ENCODE measurements at regions not wholly inside any gene's neighbourhood (a gene's known extent, or its start where the extent isn't known, plus 50 kb on each side); places are given as distances from the start of the nearest gene placed in this dataset.
"Not testable (repeated sequence)": the region's sequence is repeated elsewhere in the genome, so short reads cannot be mapped to it uniquely, and the experiment has no call there.

DNA sequence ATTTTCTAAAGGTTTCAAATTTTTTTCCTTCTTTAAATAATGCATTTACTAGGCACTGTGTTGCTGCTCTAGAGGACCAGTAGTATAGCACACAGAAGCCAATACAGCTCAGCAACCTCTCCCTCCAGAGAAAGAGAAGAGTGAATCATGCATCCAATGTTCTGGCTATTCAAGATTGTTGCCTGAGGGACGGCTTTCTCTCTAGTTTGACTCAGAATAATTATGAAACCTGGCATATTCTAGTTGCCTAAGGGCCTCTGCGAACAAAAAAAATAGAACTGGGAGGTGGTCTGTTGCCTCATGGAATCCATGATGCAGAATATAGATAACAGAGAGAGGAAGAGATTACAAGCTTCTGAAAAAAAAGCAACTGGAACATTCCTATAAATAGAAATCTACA is 1233.3 kb upstream of the PABPC4L start:
- no peak for DNase-seq

DNA sequence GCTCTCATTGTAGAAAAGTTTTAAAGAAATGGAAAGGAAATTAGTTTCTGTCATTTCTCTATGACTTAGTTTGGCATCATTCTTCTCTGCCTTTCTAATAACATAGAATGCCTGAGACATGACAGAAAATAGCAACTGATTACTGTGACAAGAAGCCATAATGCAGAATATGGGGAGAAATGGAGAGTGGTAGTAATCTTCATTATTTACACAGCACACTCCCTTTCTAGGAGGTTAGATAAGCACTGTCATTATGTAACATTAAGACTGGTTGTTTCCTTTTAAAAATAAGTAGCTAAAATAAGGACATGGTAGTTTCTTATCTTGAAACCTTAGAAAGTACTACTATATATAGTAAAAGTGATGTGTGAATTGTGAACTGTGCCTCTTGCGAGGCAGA is 1227.9 kb upstream of the PABPC4L start:
- DNase-seq = no peak

DNA sequence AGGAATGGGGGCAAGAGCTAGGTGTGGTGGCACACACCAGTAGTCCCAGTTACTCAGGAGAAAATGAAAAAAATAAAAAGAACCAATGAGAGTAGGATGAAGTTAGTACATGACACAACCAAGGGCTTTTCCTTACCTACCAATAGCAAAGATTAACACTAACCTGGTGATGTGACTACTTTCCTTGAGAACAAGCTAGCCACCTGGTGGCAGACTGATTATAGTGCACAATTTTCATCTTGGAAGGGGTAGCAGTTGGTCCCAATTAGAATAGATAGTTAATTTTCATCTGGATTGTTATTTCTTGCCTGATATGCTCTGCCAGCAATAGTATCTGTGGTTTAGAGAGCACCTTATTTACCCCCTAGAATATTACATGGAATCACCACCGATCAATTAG is 1216.8 kb upstream of the PABPC4L start:
- DNase-seq = no peak

GRCh38 chr4:135412213-135412612 is 1210.6 kb upstream of the PABPC4L start:
- DNase-seq = no peak

DNA sequence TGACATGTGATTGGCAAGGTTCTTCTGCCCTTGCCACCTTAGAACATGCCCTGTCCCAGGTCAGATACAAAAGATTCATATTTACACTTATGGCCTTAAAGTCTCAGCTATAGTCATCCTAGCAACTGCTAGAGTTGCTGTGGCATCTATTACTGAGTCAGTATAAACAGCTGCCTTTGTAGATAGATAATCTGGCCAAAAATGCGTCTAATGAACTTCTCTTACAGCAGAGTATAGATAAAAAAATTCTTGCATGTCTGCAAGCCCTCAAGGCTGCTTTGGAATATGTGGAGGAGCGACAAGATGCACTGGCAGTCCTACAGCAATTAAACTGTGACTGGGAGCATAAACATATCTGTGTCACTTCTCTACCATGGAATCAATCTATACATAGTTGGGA is 1209.7 kb upstream of the PABPC4L start:
- no peak for DNase-seq

GRCh38 chr4:135409261-135409660 is 1207.7 kb upstream of the PABPC4L start:
- DNase-seq = not testable (repeated sequence)

- DNase-seq = no peak
Observed at GRCh38 chr4:135408109-135408508, 1206.5 kb upstream of the PABPC4L start.

GRCh38 chr4:135406597-135406996 is 1205.0 kb upstream of the PABPC4L start:
- DNase-seq = not testable (repeated sequence)

DNA sequence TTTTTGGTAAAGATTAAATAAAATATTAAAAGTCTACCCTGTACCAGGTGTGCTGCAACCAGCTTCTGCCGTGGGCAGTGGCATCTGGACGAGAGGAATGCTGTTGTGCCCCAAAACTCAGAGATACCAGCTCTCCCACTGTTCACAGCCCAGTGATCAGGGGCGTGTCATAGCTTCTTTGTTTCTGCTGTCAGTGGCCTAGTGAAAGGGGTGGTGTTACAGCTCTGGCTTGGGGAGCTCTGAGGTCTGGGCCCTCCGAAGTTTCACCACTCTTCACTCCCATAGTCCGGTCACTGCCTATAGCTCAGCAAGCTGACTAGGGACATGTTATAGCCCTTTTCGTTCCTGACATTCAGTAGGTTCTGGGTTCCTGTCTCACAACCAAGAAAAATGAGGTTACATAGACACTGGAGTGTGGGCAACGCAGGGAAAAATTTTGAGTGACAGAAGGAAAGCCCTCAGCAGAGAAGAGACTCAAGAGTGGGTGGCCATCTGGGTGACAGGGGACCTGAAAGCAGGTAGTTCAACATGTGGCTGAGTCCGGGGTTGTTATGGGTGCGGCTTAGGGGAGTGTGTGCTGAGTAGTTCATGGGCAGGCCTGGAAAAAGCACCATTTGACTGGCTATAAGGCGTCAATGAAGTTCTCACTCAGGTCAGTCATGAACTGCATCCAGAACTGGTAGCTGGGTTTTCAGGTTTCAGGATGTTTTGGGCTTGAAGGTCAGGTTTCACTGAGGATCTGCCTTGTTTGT is 1184.4 kb upstream of the PABPC4L start:
- DNase-seq = no peak

DNA sequence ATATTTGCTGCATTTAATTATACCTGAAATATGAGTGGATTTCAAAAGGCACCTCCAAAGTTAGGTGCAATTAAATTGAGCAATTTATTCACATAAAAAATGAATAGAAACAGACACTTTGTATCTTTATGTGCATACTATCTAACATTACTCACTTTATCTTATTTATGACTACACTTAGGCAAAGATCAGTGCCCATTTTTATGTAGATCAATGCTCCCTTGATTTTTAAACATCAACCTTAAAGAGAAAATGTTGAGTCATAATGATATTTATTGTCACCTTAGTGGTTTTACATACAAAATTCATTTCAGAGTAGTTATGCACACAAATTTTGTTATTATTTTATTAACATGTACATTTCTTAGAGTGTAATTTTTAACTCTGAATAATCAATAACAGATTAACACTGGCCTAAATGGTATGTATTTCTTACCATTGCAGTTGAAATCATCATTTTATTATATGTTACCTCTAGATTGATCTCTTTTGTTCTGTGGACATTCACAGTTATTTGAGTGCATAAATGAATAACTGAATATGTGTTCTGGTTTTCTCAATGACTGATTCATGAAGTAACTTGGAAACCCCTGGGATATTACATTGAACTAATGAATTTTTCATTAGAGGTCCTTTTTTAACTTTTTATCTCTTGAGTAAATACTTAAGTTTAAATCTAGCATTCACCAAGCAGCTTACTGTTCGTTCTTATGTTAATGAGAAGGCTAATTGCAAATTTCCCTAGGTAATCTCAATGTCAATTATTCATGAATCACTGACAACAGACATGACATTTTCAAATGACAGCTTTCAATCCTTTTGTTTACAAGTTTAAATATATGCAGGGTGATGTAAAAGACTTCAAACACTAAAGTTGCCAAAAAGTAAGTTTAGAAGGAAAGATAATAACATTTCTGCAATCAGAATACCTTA is 1182.0 kb upstream of the PABPC4L start:
- no peak for DNase-seq

GRCh38 chr4:135382280-135382959 is 1180.8 kb upstream of the PABPC4L start:
- DNase-seq = no peak

DNA sequence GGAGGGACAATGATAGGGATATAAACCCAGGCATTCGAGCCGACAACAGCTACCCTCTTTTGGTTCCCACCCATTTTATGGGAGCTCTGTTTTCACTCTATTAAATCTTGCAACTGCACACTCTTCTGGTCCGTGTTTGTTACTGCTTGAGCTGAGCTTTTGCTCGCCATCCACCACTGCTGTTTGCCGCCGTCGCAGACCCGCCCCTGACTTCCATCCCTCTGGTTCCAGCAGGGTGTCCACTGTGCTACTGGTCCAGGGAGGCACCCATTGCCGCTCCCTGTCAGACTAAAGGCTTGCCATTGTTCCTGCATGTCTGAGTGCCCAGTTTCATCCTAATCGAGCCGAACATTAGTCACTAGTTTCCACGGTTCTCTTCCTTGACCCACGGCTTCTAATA is 1170.5 kb upstream of the PABPC4L start:
- no peak for DNase-seq

DNA sequence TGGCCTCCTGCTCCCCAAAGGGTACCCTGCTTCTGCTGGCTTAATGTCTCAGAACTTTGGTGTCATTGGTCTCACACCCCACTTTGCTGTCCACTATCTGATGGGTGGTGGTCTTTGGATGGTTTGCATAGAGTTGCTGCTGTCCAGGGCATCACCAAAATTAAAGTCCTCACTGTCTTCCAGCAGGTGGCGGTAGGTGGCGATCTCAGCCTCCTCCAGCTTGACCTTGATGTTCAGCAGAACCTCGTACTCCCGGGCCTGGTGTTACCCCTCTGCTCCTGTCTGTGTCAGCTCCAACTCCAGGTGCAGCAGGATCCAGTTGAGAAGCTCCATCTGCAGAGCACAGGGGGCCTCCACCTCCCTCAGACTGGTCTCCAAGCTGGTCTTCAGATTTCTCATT is 1169.5 kb upstream of the PABPC4L start:
- DNase-seq = no peak

DNA sequence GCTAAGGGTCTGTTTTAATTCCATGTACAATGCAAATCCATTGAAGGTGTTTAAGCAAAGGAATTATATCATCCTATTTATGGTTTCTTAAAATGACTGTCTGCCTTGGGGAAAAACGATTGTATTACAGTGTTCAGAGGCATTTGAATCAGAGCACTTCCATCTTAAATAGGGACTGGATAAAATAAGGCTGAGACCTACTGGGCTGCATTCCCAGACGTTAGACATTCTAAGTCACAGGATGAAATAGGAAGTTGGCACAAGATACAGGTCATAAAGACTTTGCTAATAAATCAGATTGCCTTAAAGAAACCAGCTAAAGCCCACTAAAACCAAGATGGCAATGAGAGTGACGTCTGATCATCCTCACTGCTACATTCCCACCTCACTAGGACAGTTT is 1167.2 kb upstream of the PABPC4L start:
- DNase-seq = no peak

DNA sequence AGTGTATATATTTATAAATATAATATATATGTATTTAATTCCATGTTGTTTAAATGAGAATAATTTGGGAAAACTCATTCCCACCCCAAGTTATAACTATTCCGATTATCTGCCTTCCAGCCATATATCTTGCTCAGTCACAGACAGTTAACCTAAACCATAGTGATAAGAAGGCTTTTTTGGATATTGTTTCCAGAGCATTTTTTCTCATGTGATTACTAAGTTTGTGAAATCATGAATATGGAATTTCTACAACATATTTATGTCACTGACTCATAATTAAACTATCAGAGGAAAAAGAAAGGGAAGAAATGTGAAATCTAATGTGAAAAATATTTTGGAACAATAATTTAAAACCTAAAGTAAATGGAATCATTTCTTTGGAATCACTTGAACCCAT is 1163.5 kb upstream of the PABPC4L start:
- DNase-seq = no peak

- no peak for DNase-seq
Observed at GRCh38 chr4:135359128-135359527, 1157.5 kb upstream of the PABPC4L start.

DNA sequence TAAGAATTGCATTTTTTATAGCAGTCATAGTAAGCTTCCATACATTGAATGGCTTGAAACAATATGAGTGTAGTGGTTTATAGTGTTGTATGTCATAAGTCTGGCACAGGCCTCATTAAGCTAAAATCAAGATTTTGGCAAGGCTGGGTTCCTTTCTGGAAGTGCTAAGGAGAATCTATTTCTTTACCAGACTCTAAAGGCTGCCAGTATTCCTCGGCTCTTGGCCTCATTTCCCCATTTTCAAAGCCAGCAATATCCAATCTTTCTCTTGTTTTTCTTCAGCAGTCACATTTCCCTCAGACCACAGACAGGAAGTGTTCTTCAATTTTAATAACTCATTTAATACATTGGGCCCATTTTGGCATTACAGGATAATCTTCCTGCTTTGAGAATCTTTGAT is 1155.5 kb upstream of the PABPC4L start:
- DNase-seq = no peak

DNA sequence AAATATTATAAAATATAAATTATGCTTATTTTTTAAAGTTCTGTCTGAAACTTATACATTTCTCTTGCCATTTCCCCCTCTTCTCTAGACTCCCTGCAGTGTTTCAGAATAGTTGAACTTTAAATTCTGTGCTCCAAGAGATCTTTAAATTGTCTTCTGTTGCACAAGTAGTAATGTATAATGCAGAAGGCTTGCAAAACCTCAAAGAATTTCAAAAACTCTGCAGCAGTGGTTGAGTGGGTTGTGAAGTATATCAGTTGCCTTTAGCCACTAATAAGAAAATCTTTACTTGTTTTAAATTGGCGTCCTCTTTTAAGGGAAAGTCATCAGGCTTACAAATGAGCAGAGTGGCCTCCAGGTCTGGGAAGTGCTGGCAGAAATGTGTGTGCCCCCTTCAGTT is 1153.3 kb upstream of the PABPC4L start:
- DNase-seq = no peak

DNA sequence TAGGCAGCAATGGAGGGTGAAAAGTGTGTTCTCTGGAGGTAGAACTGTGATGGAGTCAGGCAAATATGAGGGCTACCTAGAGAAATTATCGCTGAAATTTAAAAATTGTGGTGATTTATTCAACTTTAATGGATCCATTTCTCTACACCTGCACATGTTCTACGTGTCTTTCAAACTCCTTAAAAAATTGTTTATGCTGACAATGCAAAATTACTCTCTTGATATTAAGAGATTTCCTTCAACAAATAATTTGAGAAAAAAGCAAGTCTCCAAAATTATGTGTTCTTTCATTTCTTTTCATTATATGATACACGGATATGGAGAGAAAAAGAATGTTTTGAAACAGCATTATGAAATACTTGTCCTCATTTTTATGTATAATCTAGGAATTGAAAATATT is 1151.4 kb upstream of the PABPC4L start:
- DNase-seq = no peak

DNA sequence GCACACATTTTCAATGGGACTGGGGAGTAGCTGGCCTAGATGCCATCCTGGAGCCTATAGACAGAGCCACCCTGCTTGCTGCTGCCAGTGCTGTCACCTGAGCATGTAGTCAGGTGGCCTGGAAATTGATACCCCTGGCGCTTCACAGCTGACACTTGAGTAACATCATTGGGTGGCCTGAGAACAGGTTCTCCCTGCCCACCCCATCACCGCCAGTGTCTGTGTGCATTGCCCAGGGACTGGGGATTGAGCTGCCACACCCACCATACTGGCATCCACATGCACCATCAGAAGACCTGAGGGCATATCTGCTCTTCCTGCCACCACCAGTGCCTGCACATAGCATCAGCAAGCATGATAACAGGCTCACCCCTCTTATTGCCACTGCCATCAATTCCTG is 1142.9 kb upstream of the PABPC4L start:
- no peak for DNase-seq

- DNase-seq = peak; percentile 71
Observed at GRCh38 chr4:135338181-135338580, 1136.6 kb upstream of the PABPC4L start.

DNA sequence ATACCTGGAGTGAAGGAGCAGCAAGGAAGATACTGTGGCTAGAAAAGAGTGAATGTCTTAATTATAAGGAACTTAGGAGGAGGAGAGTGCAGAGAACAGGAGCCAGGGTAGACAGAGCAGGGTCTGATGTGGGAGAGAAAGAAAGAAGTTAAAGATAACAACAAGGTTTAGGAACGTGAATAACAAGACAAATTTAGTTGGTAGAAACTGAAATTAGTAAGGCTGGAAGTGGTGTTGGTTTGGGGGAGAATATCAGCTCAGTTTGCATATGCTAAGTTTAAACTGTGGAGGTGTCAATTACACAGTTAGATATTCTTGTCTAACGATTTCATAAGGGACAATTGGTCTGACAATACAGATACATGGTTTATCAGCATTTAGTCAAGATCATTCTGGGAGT is 1123.7 kb upstream of the PABPC4L start:
- no peak for DNase-seq

DNA sequence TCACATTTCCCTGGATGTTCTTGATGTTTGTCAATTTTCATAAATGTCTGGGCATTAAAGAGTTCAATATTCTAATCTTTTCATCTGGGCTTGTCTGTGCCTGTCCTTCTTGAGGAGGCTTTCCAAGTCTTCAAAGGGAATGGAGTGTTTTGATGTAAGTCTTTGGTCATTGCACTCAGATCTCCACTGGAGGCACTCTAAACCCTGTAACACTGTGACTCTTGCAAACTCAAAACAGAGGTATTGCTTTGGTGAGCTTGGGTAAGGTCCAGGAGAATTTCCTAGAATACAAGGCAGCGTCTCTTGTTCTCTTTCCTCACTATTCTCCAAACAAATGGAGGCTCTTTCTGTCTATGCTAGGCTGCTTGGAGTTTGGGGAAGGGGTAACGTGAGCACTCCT is 1118.1 kb upstream of the PABPC4L start:
- no peak for DNase-seq

Data from eye (tissue), 1 donor.